HCT116 (cell line): ENCODE measurements at regions not wholly inside any gene's neighbourhood (a gene's known extent, or its start where the extent isn't known, plus 50 kb on each side); places are given as distances from the start of the nearest gene placed in this dataset.
A peak's percentile ranks its signal among the peaks of the same experiment; 100 is the strongest.

Experiments
- ATAC-seq: fragments of 200-7000 bp; cut with Tn5 transposase; 2 replicates; pipeline ENCODE4 v1.9.1; 2020; ENCODE audit warnings: mild to moderate bottlenecking, moderate library complexity
- BruUV-seq: library from RNA; stranded (reverse); fragments of 400-500 nt; replicated peaks from 2 replicates; lab custom pipeline; 2021; lab: Mats Ljungman, UMichigan
- CTCF ChIA-PET: fragments of 300-600 bp; sonication (Branson Sonifier 250); formaldehyde crosslinking; loops from one replicate; lab custom pipeline; 2021; ENCODE audit warnings: antibody characterized with exemption; lab: Charles Lee
- POLR2A ChIA-PET: fragments of 300-600, 350-600 bp; sonication (Branson Sonifier 250); formaldehyde crosslinking; loops from one replicate; lab custom pipeline; 2021; ENCODE audit warnings: antibody characterized with exemption; lab: Charles Lee
- RAD21 ChIA-PET, 2 experiments: fragments of 300-600 bp; sonication (Branson Sonifier 250); formaldehyde crosslinking; loops; one replicate each; lab custom pipeline; 2023; ENCODE audit warnings: low total read pairs in 2 of 2; ENCODE audit not compliant: uncharacterized antibody in 2 of 2, unreplicated experiment in 2 of 2, low non-redundant PET in 1 of 2; lab: Charles Lee
- DNase-seq: peaks from one replicate; pipeline ENCODE4 v3.0.0-alpha.2; 2010; ENCODE audit warnings: low read depth, low spot score
- H2AFZ ChIP-seq: fragments of 200-600 bp; shearing (Covaris generic), sonication (generic); 2 replicates; pipeline ENCODE4 v1.6.1; 2017; ENCODE audit warnings: low read depth, mixed run types, mixed read lengths, antibody characterized with exemption, low read length; ENCODE audit not compliant: poor library complexity, severe bottlenecking
- H3K27ac ChIP-seq: 2 replicates; pipeline ENCODE4 v1.5.1; 2012; ENCODE audit warnings: low read depth, low read length
- H3K27me3 ChIP-seq: fragments of 200-600 bp; sonication (generic); 2 replicates; pipeline ENCODE4 v1.6.1; 2016; ENCODE audit warnings: mixed run types, low read length, mixed read lengths; ENCODE audit not compliant: insufficient read depth
- H3K36me3 ChIP-seq, 2 experiments: fragments of 200-500 bp in 1 of 2; fragments of 200-600 bp in 1 of 2; sonication (Bioruptor generic) in 1 of 2; sonication (generic) in 1 of 2; 2 replicates each; pipeline versions ENCODE4 v1.5.1 to v1.6.1; 2014 to 2016; ENCODE audit warnings: low read length in 2 of 2, inconsistent platforms in 1 of 2, mixed read lengths in 1 of 2, mixed run types in 1 of 2; ENCODE audit not compliant: insufficient read depth in 2 of 2, control insufficient read depth in 1 of 2
- H3K4me1 ChIP-seq, 2 experiments: fragments of 200-600 bp in 1 of 2; sonication (generic) in 1 of 2; 2 replicates each; pipeline versions ENCODE4 v1.5.1 to v1.6.1; 2012 to 2017; ENCODE audit warnings: low read length in 2 of 2, inconsistent platforms in 1 of 2, mild to moderate bottlenecking in 1 of 2, mixed read lengths in 1 of 2, mixed run types in 1 of 2, moderate library complexity in 1 of 2; ENCODE audit not compliant: insufficient read depth in 2 of 2, control insufficient read depth in 1 of 2
- H3K4me2 ChIP-seq: fragments of 200-600 bp; sonication (generic); 2 replicates; pipeline ENCODE4 v1.6.1; 2017; ENCODE audit warnings: mixed run types, low read length, mixed read lengths
- H3K4me3 ChIP-seq, 2 experiments: fragments of 200-600 bp in 1 of 2; sonication (generic) in 1 of 2; replicated peaks in 1 of 2; 2 replicates each; pipeline ENCODE4 v1.5.1; 2011 to 2016; ENCODE audit warnings: low read length in 2 of 2, control low read depth in 1 of 2, low read depth in 1 of 2, mild to moderate bottlenecking in 1 of 2, mixed read lengths in 1 of 2, mixed run types in 1 of 2
- H3K79me2 ChIP-seq: fragments of 200-600 bp; sonication (generic); 2 replicates; pipeline ENCODE4 v1.6.1; 2017; ENCODE audit warnings: mild to moderate bottlenecking, mixed run types, low read length, moderate library complexity, mixed read lengths; ENCODE audit not compliant: insufficient read depth
- H3K9ac ChIP-seq: fragments of 200-600 bp; sonication (generic); 2 replicates; pipeline ENCODE4 v1.6.1; 2016; ENCODE audit warnings: low read length, mixed read lengths
- H3K9me2 ChIP-seq: fragments of 200-600 bp; sonication (generic), shearing (Covaris generic); 2 replicates; pipeline ENCODE4 v1.6.1; 2017; ENCODE audit warnings: mixed run types, mild to moderate bottlenecking, moderate library complexity; ENCODE audit not compliant: insufficient read depth
- H3K9me3 ChIP-seq, 2 experiments: fragments of 200-500 bp in 1 of 2; fragments of 200-600 bp in 1 of 2; sonication (Bioruptor generic) in 1 of 2; sonication (generic) in 1 of 2; 2 replicates each; pipeline ENCODE4 v1.6.1; 2014 to 2017; ENCODE audit warnings: low read length in 2 of 2, mixed read lengths in 2 of 2, inconsistent platforms in 1 of 2, low read depth in 1 of 2, mild to moderate bottlenecking in 1 of 2, mixed run types in 1 of 2, moderate library complexity in 1 of 2; ENCODE audit not compliant: control insufficient read depth in 1 of 2, insufficient read depth in 1 of 2
- H4K20me1 ChIP-seq: fragments of 200-600 bp; sonication (generic), shearing (Covaris generic); 2 replicates; pipeline ENCODE4 v1.6.1; 2017; ENCODE audit warnings: mixed run types, mild to moderate bottlenecking, moderate library complexity; ENCODE audit not compliant: insufficient read depth
- CEBPB ChIP-seq: IDR thresholded peaks from 2 replicates; pipeline ENCODE4 v1.6.1; 2012; ENCODE audit warnings: low read depth
- EGR1 ChIP-seq: IDR thresholded peaks from 2 replicates; pipeline ENCODE4 v1.6.1; 2012; ENCODE audit warnings: low read depth
- JUND ChIP-seq: IDR thresholded peaks from 2 replicates; pipeline ENCODE4 v1.6.1; 2012
- RAD21 ChIP-seq: IDR thresholded peaks from 2 replicates; pipeline ENCODE4 v1.6.1; 2012; ENCODE audit warnings: low read depth, mild to moderate bottlenecking
- SRF ChIP-seq: IDR thresholded peaks from 2 replicates; pipeline ENCODE4 v1.6.1; 2012; ENCODE audit warnings: low read depth
- TCF7L2 ChIP-seq: IDR thresholded peaks from 2 replicates; pipeline ENCODE4 v1.7.0; 2011; ENCODE audit warnings: borderline replicate concordance, inconsistent platforms; ENCODE audit not compliant: insufficient read depth, insufficient read length; ENCODE audit errors: extremely low read depth
- YY1 ChIP-seq: IDR thresholded peaks from 2 replicates; pipeline ENCODE4 v1.6.1; 2011; ENCODE audit warnings: low read length, low read depth, moderate library complexity, mild to moderate bottlenecking; ENCODE audit not compliant: insufficient replicate concordance; ENCODE audit errors: extremely low read depth
- intact Hi-C: fragments of 100-400 bp; cut with micrococcal nuclease; formaldehyde crosslinking; loops from 2 replicates; pipeline ENCODE4 v1.10.0; 2022
- TF ChIP-seq, protein P1 (sequence below): IDR thresholded peaks from 2 replicates; pipeline ENCODE4 v1.6.1; 2011; ENCODE audit warnings: mild to moderate bottlenecking, low read length, moderate library complexity; ENCODE audit not compliant: insufficient replicate concordance; ENCODE audit errors: extremely low read depth
- TF ChIP-seq, protein P2 (sequence below): IDR thresholded peaks from 2 replicates; pipeline ENCODE4 v1.6.1; 2012; ENCODE audit warnings: low read depth
- TF ChIP-seq, protein P3 (sequence below): IDR thresholded peaks from 2 replicates; pipeline ENCODE4 v1.6.1; 2012

DNA sequence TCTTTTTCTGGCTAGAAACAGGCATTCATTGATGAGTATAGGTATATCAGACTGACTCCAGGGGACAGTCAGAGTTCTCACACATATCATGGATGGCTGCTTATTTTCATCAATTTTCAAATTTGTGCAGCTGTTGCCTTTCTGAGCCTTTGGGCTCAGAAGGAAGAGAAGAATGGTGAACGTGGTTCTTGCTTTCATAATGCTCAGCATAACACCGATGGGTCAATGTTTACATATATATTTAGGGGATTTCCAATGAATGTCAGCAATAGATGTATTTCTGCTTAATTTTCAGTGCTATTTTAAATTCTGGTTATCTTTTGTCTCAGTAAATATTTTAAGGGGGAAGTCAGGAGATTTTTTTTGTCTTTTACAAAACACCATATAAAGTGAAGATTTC is 581.4 kb upstream of the DPPA4 start:
- H3K9me2 ChIP-seq: no peaks in the 10 kb centered on the region
- no peak overlapping the region for H3K9ac ChIP-seq
- CTCF ChIA-PET: no interaction called here
- RAD21 ChIA-PET: no interaction called here
- no TSS peak for BruUV-seq
- no peaks in the 10 kb centered on the region for H3K27me3 ChIP-seq
- POLR2A ChIA-PET: no interaction called here
- no peaks in the 10 kb centered on the region for H3K79me2 ChIP-seq
- DNase-seq (no peak), ATAC-seq (no peak)
- no peak overlapping the region for H3K27ac ChIP-seq
- TF ChIP-seq TCF7L2 (no peak), RAD21 (no peak)
- no peak overlapping the region for H3K4me3 ChIP-seq
- intact Hi-C loops: no loop called here
- no peaks in the 10 kb centered on the region for H3K9me3 ChIP-seq
- H2AFZ ChIP-seq: no peak overlapping the region
- peaks cover 1 to 15% of the 10 kb centered on the region in 2 experiments; a peak in 3 of 4 replicates for H3K4me1 ChIP-seq
- H3K36me3 ChIP-seq: 0 out of 4 replicates have a peak, but pooled peaks cover 0 to 5% of the 10 kb centered on the region in 2 experiments
- H4K20me1 ChIP-seq: no peaks in the 10 kb centered on the region
- H3K4me2 ChIP-seq: no peak overlapping the region

DNA sequence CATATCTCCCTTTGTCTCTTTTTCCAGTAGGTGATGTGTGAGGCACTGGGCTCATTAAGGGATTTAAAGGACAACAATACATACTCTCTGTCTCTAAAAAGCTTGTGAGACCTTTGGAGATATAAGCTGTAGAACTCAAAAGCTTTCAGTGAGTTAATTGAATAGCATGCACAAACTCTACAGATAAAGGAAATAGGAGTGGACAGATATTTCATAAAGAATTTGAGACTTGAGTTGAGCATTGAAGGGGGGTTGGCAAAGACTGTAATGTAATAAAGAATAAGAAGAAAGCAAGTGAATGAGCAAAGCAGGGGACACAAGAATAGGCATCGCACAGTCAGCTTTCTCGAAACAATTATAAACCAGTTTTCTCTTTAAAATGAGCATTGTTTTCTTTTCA is 583.4 kb upstream of the DPPA4 start:
- H3K4me2 ChIP-seq: no peak overlapping the region
- intact Hi-C loops: loop anchor here (10.0 kb wide), 1 partner anchor 664 kb away; no protein-coding TSS in a partner anchor
- no peak for DNase-seq
- H3K27ac ChIP-seq: no peak overlapping the region
- peaks cover 16 to 35% of the 10 kb centered on the region in 2 experiments; a peak in 3 of 4 replicates for H3K4me1 ChIP-seq
- 0 out of 4 replicates have a peak, but pooled peaks cover 0 to 5% of the 10 kb centered on the region in 2 experiments for H3K36me3 ChIP-seq
- no peak overlapping the region for H3K4me3 ChIP-seq
- TF ChIP-seq CEBPB: no peak
- TF ChIP-seq JUND: no peak
- no peak for TF ChIP-seq YY1
- no peak for TF ChIP-seq EGR1
- TF ChIP-seq SRF: no peak
- TF ChIP-seq, protein P1, sequence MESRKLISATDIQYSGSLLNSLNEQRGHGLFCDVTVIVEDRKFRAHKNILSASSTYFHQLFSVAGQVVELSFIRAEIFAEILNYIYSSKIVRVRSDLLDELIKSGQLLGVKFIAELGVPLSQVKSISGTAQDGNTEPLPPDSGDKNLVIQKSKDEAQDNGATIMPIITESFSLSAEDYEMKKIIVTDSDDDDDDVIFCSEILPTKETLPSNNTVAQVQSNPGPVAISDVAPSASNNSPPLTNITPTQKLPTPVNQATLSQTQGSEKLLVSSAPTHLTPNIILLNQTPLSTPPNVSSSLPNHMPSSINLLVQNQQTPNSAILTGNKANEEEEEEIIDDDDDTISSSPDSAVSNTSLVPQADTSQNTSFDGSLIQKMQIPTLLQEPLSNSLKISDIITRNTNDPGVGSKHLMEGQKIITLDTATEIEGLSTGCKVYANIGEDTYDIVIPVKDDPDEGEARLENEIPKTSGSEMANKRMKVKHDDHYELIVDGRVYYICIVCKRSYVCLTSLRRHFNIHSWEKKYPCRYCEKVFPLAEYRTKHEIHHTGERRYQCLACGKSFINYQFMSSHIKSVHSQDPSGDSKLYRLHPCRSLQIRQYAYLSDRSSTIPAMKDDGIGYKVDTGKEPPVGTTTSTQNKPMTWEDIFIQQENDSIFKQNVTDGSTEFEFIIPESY: no peak
- no peak for TF ChIP-seq RAD21
- TF ChIP-seq, protein P2, sequence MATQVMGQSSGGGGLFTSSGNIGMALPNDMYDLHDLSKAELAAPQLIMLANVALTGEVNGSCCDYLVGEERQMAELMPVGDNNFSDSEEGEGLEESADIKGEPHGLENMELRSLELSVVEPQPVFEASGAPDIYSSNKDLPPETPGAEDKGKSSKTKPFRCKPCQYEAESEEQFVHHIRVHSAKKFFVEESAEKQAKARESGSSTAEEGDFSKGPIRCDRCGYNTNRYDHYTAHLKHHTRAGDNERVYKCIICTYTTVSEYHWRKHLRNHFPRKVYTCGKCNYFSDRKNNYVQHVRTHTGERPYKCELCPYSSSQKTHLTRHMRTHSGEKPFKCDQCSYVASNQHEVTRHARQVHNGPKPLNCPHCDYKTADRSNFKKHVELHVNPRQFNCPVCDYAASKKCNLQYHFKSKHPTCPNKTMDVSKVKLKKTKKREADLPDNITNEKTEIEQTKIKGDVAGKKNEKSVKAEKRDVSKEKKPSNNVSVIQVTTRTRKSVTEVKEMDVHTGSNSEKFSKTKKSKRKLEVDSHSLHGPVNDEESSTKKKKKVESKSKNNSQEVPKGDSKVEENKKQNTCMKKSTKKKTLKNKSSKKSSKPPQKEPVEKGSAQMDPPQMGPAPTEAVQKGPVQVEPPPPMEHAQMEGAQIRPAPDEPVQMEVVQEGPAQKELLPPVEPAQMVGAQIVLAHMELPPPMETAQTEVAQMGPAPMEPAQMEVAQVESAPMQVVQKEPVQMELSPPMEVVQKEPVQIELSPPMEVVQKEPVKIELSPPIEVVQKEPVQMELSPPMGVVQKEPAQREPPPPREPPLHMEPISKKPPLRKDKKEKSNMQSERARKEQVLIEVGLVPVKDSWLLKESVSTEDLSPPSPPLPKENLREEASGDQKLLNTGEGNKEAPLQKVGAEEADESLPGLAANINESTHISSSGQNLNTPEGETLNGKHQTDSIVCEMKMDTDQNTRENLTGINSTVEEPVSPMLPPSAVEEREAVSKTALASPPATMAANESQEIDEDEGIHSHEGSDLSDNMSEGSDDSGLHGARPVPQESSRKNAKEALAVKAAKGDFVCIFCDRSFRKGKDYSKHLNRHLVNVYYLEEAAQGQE: no peak
- TF ChIP-seq, protein P3, sequence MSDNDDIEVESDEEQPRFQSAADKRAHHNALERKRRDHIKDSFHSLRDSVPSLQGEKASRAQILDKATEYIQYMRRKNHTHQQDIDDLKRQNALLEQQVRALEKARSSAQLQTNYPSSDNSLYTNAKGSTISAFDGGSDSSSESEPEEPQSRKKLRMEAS: no peak
- ChIA-PET POLR2A (no interaction called here), RAD21 (no interaction called here), CTCF (no interaction called here)
- no peaks in the 10 kb centered on the region for H4K20me1 ChIP-seq
- no peaks in the 10 kb centered on the region for H3K79me2 ChIP-seq
- BruUV-seq: no TSS peak
- H3K9me2 ChIP-seq: no peaks in the 10 kb centered on the region
- no peak overlapping the region for H3K9ac ChIP-seq
- H3K27me3 ChIP-seq: no peaks in the 10 kb centered on the region
- H2AFZ ChIP-seq: peak overlapping the region; percentile 24
- ATAC-seq: no peak
- H3K9me3 ChIP-seq: no peaks in the 10 kb centered on the region
